HCT116 (cell line): ENCODE measurements at regions not wholly inside any gene's neighbourhood (a gene's known extent, or its start where the extent isn't known, plus 50 kb on each side); places are given as distances from the start of the nearest gene placed in this dataset.

Experiments used
- ATAC-seq: fragments of 200-7000 bp; cut with Tn5 transposase; 2 replicates; pipeline ENCODE4 v1.9.1; 2020; ENCODE audit warnings: mild to moderate bottlenecking, moderate library complexity
- BruUV-seq: library from RNA; stranded (reverse); fragments of 400-500 nt; replicated peaks from 2 replicates; lab custom pipeline; 2021; lab: Mats Ljungman, UMichigan
- CTCF ChIA-PET: fragments of 300-600 bp; sonication (Branson Sonifier 250); formaldehyde crosslinking; loops from one replicate; lab custom pipeline; 2021; ENCODE audit warnings: antibody characterized with exemption; lab: Charles Lee
- POLR2A ChIA-PET: fragments of 300-600, 350-600 bp; sonication (Branson Sonifier 250); formaldehyde crosslinking; loops from one replicate; lab custom pipeline; 2021; ENCODE audit warnings: antibody characterized with exemption; lab: Charles Lee
- RAD21 ChIA-PET, 2 experiments: fragments of 300-600 bp; sonication (Branson Sonifier 250); formaldehyde crosslinking; loops; one replicate each; lab custom pipeline; 2023; ENCODE audit warnings: low total read pairs in 2 of 2; ENCODE audit not compliant: uncharacterized antibody in 2 of 2, unreplicated experiment in 2 of 2, low non-redundant PET in 1 of 2; lab: Charles Lee
- DNase-seq: peaks from one replicate; pipeline ENCODE4 v3.0.0-alpha.2; 2010; ENCODE audit warnings: low read depth, low spot score
- H2AFZ ChIP-seq: fragments of 200-600 bp; shearing (Covaris generic), sonication (generic); 2 replicates; pipeline ENCODE4 v1.6.1; 2017; ENCODE audit warnings: low read depth, mixed run types, mixed read lengths, antibody characterized with exemption, low read length; ENCODE audit not compliant: poor library complexity, severe bottlenecking
- H3K27ac ChIP-seq: 2 replicates; pipeline ENCODE4 v1.5.1; 2012; ENCODE audit warnings: low read depth, low read length
- H3K27me3 ChIP-seq: fragments of 200-600 bp; sonication (generic); 2 replicates; pipeline ENCODE4 v1.6.1; 2016; ENCODE audit warnings: mixed run types, low read length, mixed read lengths; ENCODE audit not compliant: insufficient read depth
- H3K36me3 ChIP-seq, 2 experiments: fragments of 200-500 bp in 1 of 2; fragments of 200-600 bp in 1 of 2; sonication (Bioruptor generic) in 1 of 2; sonication (generic) in 1 of 2; 2 replicates each; pipeline versions ENCODE4 v1.5.1 to v1.6.1; 2014 to 2016; ENCODE audit warnings: low read length in 2 of 2, inconsistent platforms in 1 of 2, mixed read lengths in 1 of 2, mixed run types in 1 of 2; ENCODE audit not compliant: insufficient read depth in 2 of 2, control insufficient read depth in 1 of 2
- H3K4me1 ChIP-seq, 2 experiments: fragments of 200-600 bp in 1 of 2; sonication (generic) in 1 of 2; 2 replicates each; pipeline versions ENCODE4 v1.5.1 to v1.6.1; 2012 to 2017; ENCODE audit warnings: low read length in 2 of 2, inconsistent platforms in 1 of 2, mild to moderate bottlenecking in 1 of 2, mixed read lengths in 1 of 2, mixed run types in 1 of 2, moderate library complexity in 1 of 2; ENCODE audit not compliant: insufficient read depth in 2 of 2, control insufficient read depth in 1 of 2
- H3K4me2 ChIP-seq: fragments of 200-600 bp; sonication (generic); 2 replicates; pipeline ENCODE4 v1.6.1; 2017; ENCODE audit warnings: mixed run types, low read length, mixed read lengths
- H3K4me3 ChIP-seq, 2 experiments: fragments of 200-600 bp in 1 of 2; sonication (generic) in 1 of 2; replicated peaks in 1 of 2; 2 replicates each; pipeline ENCODE4 v1.5.1; 2011 to 2016; ENCODE audit warnings: low read length in 2 of 2, control low read depth in 1 of 2, low read depth in 1 of 2, mild to moderate bottlenecking in 1 of 2, mixed read lengths in 1 of 2, mixed run types in 1 of 2
- H3K79me2 ChIP-seq: fragments of 200-600 bp; sonication (generic); 2 replicates; pipeline ENCODE4 v1.6.1; 2017; ENCODE audit warnings: mild to moderate bottlenecking, mixed run types, low read length, moderate library complexity, mixed read lengths; ENCODE audit not compliant: insufficient read depth
- H3K9ac ChIP-seq: fragments of 200-600 bp; sonication (generic); 2 replicates; pipeline ENCODE4 v1.6.1; 2016; ENCODE audit warnings: low read length, mixed read lengths
- H3K9me2 ChIP-seq: fragments of 200-600 bp; sonication (generic), shearing (Covaris generic); 2 replicates; pipeline ENCODE4 v1.6.1; 2017; ENCODE audit warnings: mixed run types, mild to moderate bottlenecking, moderate library complexity; ENCODE audit not compliant: insufficient read depth
- H3K9me3 ChIP-seq, 2 experiments: fragments of 200-500 bp in 1 of 2; fragments of 200-600 bp in 1 of 2; sonication (Bioruptor generic) in 1 of 2; sonication (generic) in 1 of 2; 2 replicates each; pipeline ENCODE4 v1.6.1; 2014 to 2017; ENCODE audit warnings: low read length in 2 of 2, mixed read lengths in 2 of 2, inconsistent platforms in 1 of 2, low read depth in 1 of 2, mild to moderate bottlenecking in 1 of 2, mixed run types in 1 of 2, moderate library complexity in 1 of 2; ENCODE audit not compliant: control insufficient read depth in 1 of 2, insufficient read depth in 1 of 2
- H4K20me1 ChIP-seq: fragments of 200-600 bp; sonication (generic), shearing (Covaris generic); 2 replicates; pipeline ENCODE4 v1.6.1; 2017; ENCODE audit warnings: mixed run types, mild to moderate bottlenecking, moderate library complexity; ENCODE audit not compliant: insufficient read depth
- CBX3 ChIP-seq: IDR thresholded peaks from 2 replicates; pipeline ENCODE4 v1.6.1; 2012; ENCODE audit warnings: low read depth
- CEBPB ChIP-seq: IDR thresholded peaks from 2 replicates; pipeline ENCODE4 v1.6.1; 2012; ENCODE audit warnings: low read depth
- EGR1 ChIP-seq: IDR thresholded peaks from 2 replicates; pipeline ENCODE4 v1.6.1; 2012; ENCODE audit warnings: low read depth
- ELF1 ChIP-seq: IDR thresholded peaks from 2 replicates; pipeline ENCODE4 v1.6.1; 2012; ENCODE audit warnings: low read depth, borderline replicate concordance
- EZH2 ChIP-seq: fragments of 200-600 bp; sonication (generic); IDR thresholded peaks from 2 replicates; pipeline ENCODE4 v1.6.1; 2017; ENCODE audit warnings: antibody characterized with exemption, mixed run types
- FOSL1 ChIP-seq: IDR thresholded peaks from 2 replicates; pipeline ENCODE4 v1.6.1; 2012; ENCODE audit warnings: low read depth
- JUND ChIP-seq: IDR thresholded peaks from 2 replicates; pipeline ENCODE4 v1.6.1; 2012
- POLR2A ChIP-seq: IDR thresholded peaks from 2 replicates; pipeline ENCODE4 v1.7.0; 2011; ENCODE audit warnings: borderline replicate concordance; ENCODE audit not compliant: insufficient read depth, insufficient read length; ENCODE audit errors: extremely low read depth
- POLR2AphosphoS5 ChIP-seq: IDR thresholded peaks from 2 replicates; pipeline ENCODE4 v1.6.1; 2011; ENCODE audit warnings: mild to moderate bottlenecking, low read depth, low read length, moderate library complexity
- RAD21 ChIP-seq: IDR thresholded peaks from 2 replicates; pipeline ENCODE4 v1.6.1; 2012; ENCODE audit warnings: low read depth, mild to moderate bottlenecking
- SIN3A ChIP-seq: IDR thresholded peaks from 2 replicates; pipeline ENCODE4 v1.6.1; 2012; ENCODE audit warnings: low read depth
- SP1 ChIP-seq: IDR thresholded peaks from 2 replicates; pipeline ENCODE4 v1.6.1; 2012; ENCODE audit warnings: low read depth
- SRF ChIP-seq: IDR thresholded peaks from 2 replicates; pipeline ENCODE4 v1.6.1; 2012; ENCODE audit warnings: low read depth
- TCF7L2 ChIP-seq: IDR thresholded peaks from 2 replicates; pipeline ENCODE4 v1.7.0; 2011; ENCODE audit warnings: borderline replicate concordance, inconsistent platforms; ENCODE audit not compliant: insufficient read depth, insufficient read length; ENCODE audit errors: extremely low read depth
- YY1 ChIP-seq: IDR thresholded peaks from 2 replicates; pipeline ENCODE4 v1.6.1; 2011; ENCODE audit warnings: low read length, low read depth, moderate library complexity, mild to moderate bottlenecking; ENCODE audit not compliant: insufficient replicate concordance; ENCODE audit errors: extremely low read depth
- ZNF274 ChIP-seq: fragments of 200-500 bp; sonication (Bioruptor generic); IDR thresholded peaks from 2 replicates; pipeline ENCODE4 v1.6.1; 2014; ENCODE audit warnings: mild to moderate bottlenecking, low read depth, low read length, inconsistent platforms
- intact Hi-C: fragments of 100-400 bp; cut with micrococcal nuclease; formaldehyde crosslinking; loops from 2 replicates; pipeline ENCODE4 v1.10.0; 2022
- TF ChIP-seq, protein P1 (sequence below), 3 experiments: fragments of 200-600 bp in 1 of 3; sonication (generic) in 1 of 3; IDR thresholded peaks in 2 of 3; conservative IDR thresholded peaks in 1 of 3; 2 replicates each; pipeline ENCODE4 v1.5.1; 2012 to 2017; ENCODE audit warnings: low read depth in 2 of 3, low read length in 2 of 3, antibody characterized with exemption in 1 of 3, borderline replicate concordance in 1 of 3, control low read depth in 1 of 3, mild to moderate bottlenecking in 1 of 3, mixed read lengths in 1 of 3, mixed run types in 1 of 3, moderate library complexity in 1 of 3; ENCODE audit not compliant: insufficient read depth in 1 of 3
- TF ChIP-seq, protein P2 (sequence below): IDR thresholded peaks from 2 replicates; pipeline ENCODE4 v1.6.1; 2012; ENCODE audit warnings: low read depth
- TF ChIP-seq, protein P3 (sequence below): IDR thresholded peaks from 2 replicates; pipeline ENCODE4 v1.6.1; 2012
- TF ChIP-seq, protein P4 (sequence below): IDR thresholded peaks from 2 replicates; pipeline ENCODE4 v1.6.1; 2011; ENCODE audit warnings: mild to moderate bottlenecking, low read length, moderate library complexity; ENCODE audit not compliant: insufficient replicate concordance; ENCODE audit errors: extremely low read depth

DNA sequence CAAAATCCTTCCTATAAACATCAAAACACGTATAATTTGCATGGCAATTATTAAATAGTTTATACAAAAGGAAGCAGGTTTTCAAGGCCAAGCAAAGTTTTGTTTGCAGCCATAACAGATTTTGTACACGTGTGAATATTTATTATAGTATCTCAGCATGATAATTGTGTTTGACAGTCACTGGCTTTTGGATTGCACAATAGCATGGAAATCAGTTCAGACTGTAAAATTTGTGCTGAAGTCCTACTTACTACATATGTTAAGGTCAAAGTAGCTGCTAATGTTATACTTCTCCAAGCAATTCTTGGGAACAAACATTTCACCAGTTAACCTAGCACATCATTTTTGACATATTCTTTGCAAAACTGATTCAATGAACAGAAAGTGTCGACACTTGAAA lies 287.6 kb upstream of the POM121L12 start:
- ChIA-PET CTCF (no interaction called here), RAD21 (no interaction called here), POLR2A (no interaction called here)
- H3K79me2 ChIP-seq, result no peaks in the 10 kb centered on the region
- no TSS peak for BruUV-seq
- ATAC-seq (no peak), DNase-seq (no peak)
- H3K9ac ChIP-seq, result no peak overlapping the region
- no peaks in the 10 kb centered on the region for H3K27me3 ChIP-seq
- H3K27ac ChIP-seq, result no peak overlapping the region
- no peak for TF ChIP-seq SP1
- TF ChIP-seq TCF7L2, result no peak
- TF ChIP-seq JUND, result no peak
- no peak for TF ChIP-seq FOSL1
- no peak for TF ChIP-seq YY1
- no peak for TF ChIP-seq POLR2AphosphoS5
- no peak for TF ChIP-seq ELF1
- no peak for TF ChIP-seq SRF
- TF ChIP-seq ZNF274, result no peak
- TF ChIP-seq EGR1, result no peak
- TF ChIP-seq CEBPB, result no peak
- TF ChIP-seq SIN3A, result no peak
- TF ChIP-seq, protein P1, sequence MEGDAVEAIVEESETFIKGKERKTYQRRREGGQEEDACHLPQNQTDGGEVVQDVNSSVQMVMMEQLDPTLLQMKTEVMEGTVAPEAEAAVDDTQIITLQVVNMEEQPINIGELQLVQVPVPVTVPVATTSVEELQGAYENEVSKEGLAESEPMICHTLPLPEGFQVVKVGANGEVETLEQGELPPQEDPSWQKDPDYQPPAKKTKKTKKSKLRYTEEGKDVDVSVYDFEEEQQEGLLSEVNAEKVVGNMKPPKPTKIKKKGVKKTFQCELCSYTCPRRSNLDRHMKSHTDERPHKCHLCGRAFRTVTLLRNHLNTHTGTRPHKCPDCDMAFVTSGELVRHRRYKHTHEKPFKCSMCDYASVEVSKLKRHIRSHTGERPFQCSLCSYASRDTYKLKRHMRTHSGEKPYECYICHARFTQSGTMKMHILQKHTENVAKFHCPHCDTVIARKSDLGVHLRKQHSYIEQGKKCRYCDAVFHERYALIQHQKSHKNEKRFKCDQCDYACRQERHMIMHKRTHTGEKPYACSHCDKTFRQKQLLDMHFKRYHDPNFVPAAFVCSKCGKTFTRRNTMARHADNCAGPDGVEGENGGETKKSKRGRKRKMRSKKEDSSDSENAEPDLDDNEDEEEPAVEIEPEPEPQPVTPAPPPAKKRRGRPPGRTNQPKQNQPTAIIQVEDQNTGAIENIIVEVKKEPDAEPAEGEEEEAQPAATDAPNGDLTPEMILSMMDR (IDR thresholded peaks at IDR 0.05 in 2 of 3, conservative IDR thresholded peaks at IDR 0.05 in 1 of 3; ENCODE audit: borderline replicate concordance in 1 of 3, insufficient read depth in 1 of 3, low read depth in 2 of 3, low read length in 2 of 3), result no peak
- TF ChIP-seq EZH2, result no peak
- no peak for TF ChIP-seq POLR2A
- TF ChIP-seq, protein P2, sequence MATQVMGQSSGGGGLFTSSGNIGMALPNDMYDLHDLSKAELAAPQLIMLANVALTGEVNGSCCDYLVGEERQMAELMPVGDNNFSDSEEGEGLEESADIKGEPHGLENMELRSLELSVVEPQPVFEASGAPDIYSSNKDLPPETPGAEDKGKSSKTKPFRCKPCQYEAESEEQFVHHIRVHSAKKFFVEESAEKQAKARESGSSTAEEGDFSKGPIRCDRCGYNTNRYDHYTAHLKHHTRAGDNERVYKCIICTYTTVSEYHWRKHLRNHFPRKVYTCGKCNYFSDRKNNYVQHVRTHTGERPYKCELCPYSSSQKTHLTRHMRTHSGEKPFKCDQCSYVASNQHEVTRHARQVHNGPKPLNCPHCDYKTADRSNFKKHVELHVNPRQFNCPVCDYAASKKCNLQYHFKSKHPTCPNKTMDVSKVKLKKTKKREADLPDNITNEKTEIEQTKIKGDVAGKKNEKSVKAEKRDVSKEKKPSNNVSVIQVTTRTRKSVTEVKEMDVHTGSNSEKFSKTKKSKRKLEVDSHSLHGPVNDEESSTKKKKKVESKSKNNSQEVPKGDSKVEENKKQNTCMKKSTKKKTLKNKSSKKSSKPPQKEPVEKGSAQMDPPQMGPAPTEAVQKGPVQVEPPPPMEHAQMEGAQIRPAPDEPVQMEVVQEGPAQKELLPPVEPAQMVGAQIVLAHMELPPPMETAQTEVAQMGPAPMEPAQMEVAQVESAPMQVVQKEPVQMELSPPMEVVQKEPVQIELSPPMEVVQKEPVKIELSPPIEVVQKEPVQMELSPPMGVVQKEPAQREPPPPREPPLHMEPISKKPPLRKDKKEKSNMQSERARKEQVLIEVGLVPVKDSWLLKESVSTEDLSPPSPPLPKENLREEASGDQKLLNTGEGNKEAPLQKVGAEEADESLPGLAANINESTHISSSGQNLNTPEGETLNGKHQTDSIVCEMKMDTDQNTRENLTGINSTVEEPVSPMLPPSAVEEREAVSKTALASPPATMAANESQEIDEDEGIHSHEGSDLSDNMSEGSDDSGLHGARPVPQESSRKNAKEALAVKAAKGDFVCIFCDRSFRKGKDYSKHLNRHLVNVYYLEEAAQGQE, result no peak
- TF ChIP-seq RAD21, result no peak
- TF ChIP-seq, protein P3, sequence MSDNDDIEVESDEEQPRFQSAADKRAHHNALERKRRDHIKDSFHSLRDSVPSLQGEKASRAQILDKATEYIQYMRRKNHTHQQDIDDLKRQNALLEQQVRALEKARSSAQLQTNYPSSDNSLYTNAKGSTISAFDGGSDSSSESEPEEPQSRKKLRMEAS, result no peak
- TF ChIP-seq, protein P4, sequence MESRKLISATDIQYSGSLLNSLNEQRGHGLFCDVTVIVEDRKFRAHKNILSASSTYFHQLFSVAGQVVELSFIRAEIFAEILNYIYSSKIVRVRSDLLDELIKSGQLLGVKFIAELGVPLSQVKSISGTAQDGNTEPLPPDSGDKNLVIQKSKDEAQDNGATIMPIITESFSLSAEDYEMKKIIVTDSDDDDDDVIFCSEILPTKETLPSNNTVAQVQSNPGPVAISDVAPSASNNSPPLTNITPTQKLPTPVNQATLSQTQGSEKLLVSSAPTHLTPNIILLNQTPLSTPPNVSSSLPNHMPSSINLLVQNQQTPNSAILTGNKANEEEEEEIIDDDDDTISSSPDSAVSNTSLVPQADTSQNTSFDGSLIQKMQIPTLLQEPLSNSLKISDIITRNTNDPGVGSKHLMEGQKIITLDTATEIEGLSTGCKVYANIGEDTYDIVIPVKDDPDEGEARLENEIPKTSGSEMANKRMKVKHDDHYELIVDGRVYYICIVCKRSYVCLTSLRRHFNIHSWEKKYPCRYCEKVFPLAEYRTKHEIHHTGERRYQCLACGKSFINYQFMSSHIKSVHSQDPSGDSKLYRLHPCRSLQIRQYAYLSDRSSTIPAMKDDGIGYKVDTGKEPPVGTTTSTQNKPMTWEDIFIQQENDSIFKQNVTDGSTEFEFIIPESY, result no peak
- no peak for TF ChIP-seq CBX3
- no peaks in the 10 kb centered on the region for H3K4me1 ChIP-seq
- H3K36me3 ChIP-seq, result no peaks in the 10 kb centered on the region
- H3K9me2 ChIP-seq, result no peaks in the 10 kb centered on the region
- no peaks in the 10 kb centered on the region for H4K20me1 ChIP-seq
- no peak overlapping the region for H3K4me2 ChIP-seq
- no peak overlapping the region for H2AFZ ChIP-seq
- intact Hi-C loops, result no loop called here
- H3K4me3 ChIP-seq, result no peak overlapping the region
- H3K9me3 ChIP-seq, result peaks cover 15 to 19% of the 10 kb centered on the region in 2 experiments; a peak in 2 of 4 replicates
